ENCODE measurements at regions not wholly inside any gene's neighbourhood (a gene's known extent, or its start where the extent isn't known, plus 50 kb on each side); places are given as distances from the start of the nearest gene placed in this dataset.

GRCh38 chr1:81583878-81584277 is 216.9 kb upstream of the ADGRL2 start:
- no peak for DNase-seq (ENCODE audit: low read depth)
- TF ChIP-seq CTCF (conservative IDR thresholded peaks at IDR 0.05; ENCODE audit: low read depth, low read length), result no peak
- no peak overlapping the region for H3K4me3 ChIP-seq (ENCODE audit: low read depth, low read length)

GRCh38 chr1:81582467-81582986 is 218.2 kb upstream of the ADGRL2 start:
- no peak for TF ChIP-seq CTCF (conservative IDR thresholded peaks at IDR 0.05; ENCODE audit: low read depth, low read length)
- H3K4me3 ChIP-seq (ENCODE audit: low read depth, low read length), result no peak overlapping the region
- peak; percentile 56 for DNase-seq (ENCODE audit: low read depth)

GRCh38 chr1:81578867-81579266 is 221.9 kb upstream of the ADGRL2 start:
- DNase-seq (ENCODE audit: low read depth), result no peak
- no peak for TF ChIP-seq CTCF (conservative IDR thresholded peaks at IDR 0.05; ENCODE audit: low read depth, low read length)
- H3K4me3 ChIP-seq (ENCODE audit: low read depth, low read length), result no peak overlapping the region

- no peak overlapping the region for H3K4me3 ChIP-seq (ENCODE audit: low read depth, low read length)
- no peak for TF ChIP-seq CTCF (conservative IDR thresholded peaks at IDR 0.05; ENCODE audit: low read depth, low read length)
Measured at GRCh38 chr1:81577004-81577697, 223.6 kb upstream of the ADGRL2 start.

GRCh38 chr1:81574408-81574807 is 226.3 kb upstream of the ADGRL2 start:
- no peak for DNase-seq (ENCODE audit: low read depth)
- H3K4me3 ChIP-seq (ENCODE audit: low read depth, low read length), result no peak overlapping the region
- no peak for TF ChIP-seq CTCF (conservative IDR thresholded peaks at IDR 0.05; ENCODE audit: low read depth, low read length)

More at GRCh38 chr1:81577004-81577697, 223.6 kb upstream of the ADGRL2 start:
- DNase-seq (ENCODE audit: low read depth), result no peak

- no peak overlapping the region for H3K4me3 ChIP-seq (ENCODE audit: low read depth, low read length)
- no peak for TF ChIP-seq CTCF (conservative IDR thresholded peaks at IDR 0.05; ENCODE audit: low read depth, low read length)
- no peak for DNase-seq (ENCODE audit: low read depth)
Measured at GRCh38 chr1:81573458-81573857, 227.3 kb upstream of the ADGRL2 start.

- no peak for DNase-seq (ENCODE audit: low read depth)
- TF ChIP-seq CTCF (conservative IDR thresholded peaks at IDR 0.05; ENCODE audit: low read depth, low read length), result no peak
- no peak overlapping the region for H3K4me3 ChIP-seq (ENCODE audit: low read depth, low read length)
Measured at GRCh38 chr1:81571946-81572345, 228.8 kb upstream of the ADGRL2 start.

All from epithelial cell of proximal tubule (primary cell).